Ishikawa (cell line): ENCODE measurements at regions not wholly inside any gene's neighbourhood (a gene's known extent, or its start where the extent isn't known, plus 50 kb on each side); places are given as distances from the start of the nearest gene placed in this dataset.

Experiments
- CEBPB ChIP-seq: IDR thresholded peaks from 2 replicates; pipeline ENCODE4 v1.6.1; 2012
- CREB1 ChIP-seq: IDR thresholded peaks from 2 replicates; pipeline ENCODE4 v1.6.1; 2012; ENCODE audit warnings: low read depth
- EGR1 ChIP-seq: IDR thresholded peaks from 2 replicates; pipeline ENCODE4 v1.6.1; 2012
- EP300 ChIP-seq: IDR thresholded peaks from 2 replicates; pipeline ENCODE4 v1.6.1; 2012; ENCODE audit warnings: borderline replicate concordance
- FOXM1 ChIP-seq: IDR thresholded peaks from 2 replicates; pipeline ENCODE4 v1.6.1; 2012; ENCODE audit warnings: low read depth, borderline replicate concordance
- MAX ChIP-seq: IDR thresholded peaks from 2 replicates; pipeline ENCODE4 v1.6.1; 2012
- NFIC ChIP-seq: IDR thresholded peaks from 2 replicates; pipeline ENCODE4 v1.6.1; 2012
- RAD21 ChIP-seq: IDR thresholded peaks from 2 replicates; pipeline ENCODE4 v1.6.1; 2012; ENCODE audit warnings: low read depth
- REST ChIP-seq: IDR thresholded peaks from 2 replicates; pipeline ENCODE4 v1.6.1; 2012; ENCODE audit warnings: low read depth, mild to moderate bottlenecking
- TAF1 ChIP-seq: IDR thresholded peaks from 2 replicates; pipeline ENCODE4 v1.6.1; 2012; ENCODE audit warnings: low read depth, mild to moderate bottlenecking
- TCF12 ChIP-seq: IDR thresholded peaks from 2 replicates; pipeline ENCODE4 v1.6.1; 2012; ENCODE audit warnings: low read depth
- TEAD4 ChIP-seq: IDR thresholded peaks from 2 replicates; pipeline ENCODE4 v1.6.1; 2012
- USF1 ChIP-seq: IDR thresholded peaks from 2 replicates; pipeline ENCODE4 v1.6.1; 2012
- YY1 ChIP-seq: IDR thresholded peaks from 2 replicates; pipeline ENCODE4 v1.6.1; 2012; ENCODE audit warnings: low read depth
- ZBTB7A ChIP-seq: IDR thresholded peaks from 2 replicates; pipeline ENCODE4 v1.6.1; 2012; ENCODE audit warnings: low read depth

- TF ChIP-seq USF1 (no peak), TAF1 (no peak), FOXM1 (no peak), RAD21 (no peak), TEAD4 (no peak), EP300 (no peak), ZBTB7A (no peak), CEBPB (no peak), MAX (no peak), CREB1 (no peak), TCF12 (no peak), NFIC (no peak), EGR1 (no peak), YY1 (no peak), REST (no peak)
Observed at GRCh38 chr12:90253674-90254181, 545.1 kb upstream of the ATP2B1 start.

- no peak for TF ChIP-seq TEAD4
- TF ChIP-seq ZBTB7A, result no peak
- no peak for TF ChIP-seq EGR1
- TF ChIP-seq NFIC, result no peak
- TF ChIP-seq REST, result no peak
- no peak for TF ChIP-seq YY1
- no peak for TF ChIP-seq USF1
- no peak for TF ChIP-seq CREB1
- TF ChIP-seq CEBPB, result no peak
- TF ChIP-seq FOXM1, result no peak
- TF ChIP-seq TCF12, result no peak
- TF ChIP-seq MAX, result no peak
- TF ChIP-seq TAF1, result no peak
- TF ChIP-seq EP300, result no peak
- no peak for TF ChIP-seq RAD21
Observed at GRCh38 chr12:90253136-90253535, 544.5 kb upstream of the ATP2B1 start.

GRCh38 chr12:90250766-90251165 lies 542.1 kb upstream of the ATP2B1 start:
- TF ChIP-seq NFIC, result no peak
- TF ChIP-seq REST, result no peak

GRCh38 chr12:90250042-90250441 lies 541.4 kb upstream of the ATP2B1 start:
- TF ChIP-seq EGR1, result no peak
- TF ChIP-seq USF1, result no peak
- TF ChIP-seq YY1, result no peak

GRCh38 chr12:90246688-90247087 lies 538.0 kb upstream of the ATP2B1 start:
- TF ChIP-seq TAF1 (no peak), EP300 (no peak), FOXM1 (no peak), EGR1 (no peak), TCF12 (no peak), RAD21 (no peak), TEAD4 (no peak), REST (no peak), MAX (no peak), CEBPB (no peak), ZBTB7A (no peak), CREB1 (no peak), USF1 (no peak), YY1 (no peak), NFIC (no peak)
